NCI-H2107 treated with DMSO at 0.1 percent for 48 hours (cell line): ENCODE measurements at regions not wholly inside any gene's neighbourhood (a gene's known extent, or its start where the extent isn't known, plus 50 kb on each side); places are given as distances from the start of the nearest gene placed in this dataset.
"Not testable (repeated sequence)": the region's sequence is repeated elsewhere in the genome, so short reads cannot be mapped to it uniquely, and the experiment has no call there.

Source experiments
- DNase-seq: peaks from one replicate; lab custom pipeline; 2025; ENCODE audit not compliant: unreplicated experiment; lab: John Stamatoyannopoulos, UW

- no peak for DNase-seq
Observed at GRCh38 chr6:82785206-82785605, 280.4 kb downstream of the UBE3D start.

DNA sequence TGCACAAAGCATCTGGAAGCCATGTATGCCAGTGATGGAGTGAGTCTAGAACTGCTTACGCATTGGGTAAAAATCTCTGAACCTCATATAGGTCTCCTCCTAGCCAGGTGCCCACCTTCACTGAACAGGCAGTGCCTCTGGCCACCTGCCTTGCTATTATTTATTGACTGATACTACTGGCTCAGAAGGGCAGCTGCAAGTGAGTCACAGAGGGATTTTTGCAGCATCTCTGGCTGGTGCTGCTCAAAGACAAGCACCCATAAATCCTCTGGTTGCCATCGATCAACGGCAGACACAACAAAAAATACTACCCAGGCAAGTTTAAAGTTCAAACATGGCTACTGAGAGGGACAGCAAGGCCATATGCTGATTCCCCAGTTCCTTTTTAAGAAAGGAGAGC, 279.4 kb downstream of the UBE3D start:
- DNase-seq = no peak

DNA sequence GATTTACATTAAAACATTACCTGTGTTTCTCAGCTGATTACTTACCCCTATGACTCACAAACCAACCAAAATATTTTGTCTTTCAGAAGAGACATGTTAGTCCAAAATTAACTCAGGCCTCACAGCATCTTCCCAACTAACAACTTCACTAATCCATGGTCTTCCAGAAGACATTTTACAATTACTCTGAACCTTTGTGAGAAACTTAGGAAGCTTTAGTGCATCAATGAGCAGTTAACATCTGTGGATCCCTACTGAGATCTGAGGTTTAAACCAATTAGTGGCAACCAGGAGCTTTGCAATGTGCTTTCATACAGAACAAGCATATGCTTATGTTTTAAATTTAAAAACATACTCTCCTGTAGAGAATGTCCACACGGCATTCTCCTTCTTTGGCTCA, 269.7 kb downstream of the UBE3D start:
- no peak for DNase-seq

DNA sequence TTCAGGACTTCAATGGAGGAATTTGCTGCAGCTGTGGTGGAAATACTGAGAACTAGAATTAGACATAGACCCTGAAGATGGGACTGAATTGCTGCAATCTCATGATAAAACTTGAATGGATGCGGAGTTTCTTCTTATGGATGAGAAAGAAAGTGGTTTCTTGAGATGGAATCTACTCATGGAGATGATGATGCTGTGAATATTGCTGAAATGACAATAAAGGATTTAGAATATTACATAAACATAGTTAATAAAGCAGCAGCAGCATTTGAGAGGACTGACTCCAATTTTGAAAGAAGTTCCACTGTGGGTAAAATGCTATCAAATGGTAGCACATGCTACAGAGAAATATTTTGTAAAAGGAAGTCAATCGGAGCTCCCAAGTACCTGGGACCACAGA, 264.6 kb downstream of the UBE3D start:
- DNase-seq = no peak

DNA sequence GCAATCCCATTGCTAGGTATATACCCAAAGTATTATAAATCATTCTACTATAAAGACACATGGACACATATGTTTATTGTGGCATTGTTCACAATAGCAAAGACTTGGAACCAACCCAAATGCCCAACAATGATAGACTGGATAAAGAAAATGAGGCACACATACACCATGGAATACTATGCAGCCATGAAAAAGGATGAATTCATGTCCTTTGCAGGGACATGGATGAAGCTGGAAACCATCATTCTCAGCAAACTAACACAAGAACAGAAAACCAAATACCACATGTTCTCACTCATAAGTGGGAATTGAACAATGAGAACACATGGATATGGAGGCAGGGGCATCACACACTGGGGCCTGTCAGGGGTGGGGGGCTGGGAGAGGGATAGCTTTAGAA, 249.4 kb downstream of the UBE3D start:
- not testable (repeated sequence) for DNase-seq

DNA sequence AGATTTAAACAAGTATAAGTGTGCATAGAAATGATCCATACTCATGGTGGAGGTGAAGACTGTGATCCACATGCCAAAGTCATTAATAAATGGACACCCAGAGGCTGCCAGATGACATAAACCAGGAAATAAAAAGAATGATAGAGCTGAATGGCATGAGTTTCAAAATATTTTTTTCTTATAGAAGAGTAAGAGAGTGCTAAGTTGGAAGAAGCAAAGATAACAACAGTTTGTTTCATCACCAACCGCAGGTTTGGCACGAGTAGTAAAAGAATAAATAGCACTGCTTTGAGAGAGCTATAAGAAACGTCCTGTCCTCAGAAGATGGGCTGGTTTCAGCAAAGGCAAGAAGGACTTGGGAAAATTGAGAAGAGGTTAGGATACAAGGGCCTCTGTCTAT, 246.9 kb downstream of the UBE3D start:
- no peak for DNase-seq

GRCh38 chr6:82823361-82823760, 242.3 kb downstream of the UBE3D start:
- no peak for DNase-seq

DNA sequence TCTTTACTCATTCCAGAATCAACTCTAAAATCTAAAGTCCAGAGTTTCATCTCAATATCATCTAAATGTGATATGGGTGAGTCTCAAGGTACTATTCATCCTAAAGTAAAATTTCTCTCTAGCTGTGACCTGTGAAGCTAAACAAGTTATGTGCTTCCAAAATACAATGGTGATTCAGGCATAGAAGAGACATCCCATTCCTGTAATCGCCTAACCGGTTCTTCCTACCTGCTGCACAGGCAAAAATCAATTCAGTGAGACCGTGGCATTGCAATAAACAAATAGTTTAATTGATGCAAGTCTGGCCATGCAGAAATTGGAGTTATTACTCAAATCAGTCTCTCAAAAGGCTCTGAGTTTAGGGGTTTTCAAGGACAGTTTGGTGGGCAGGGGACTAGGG, 232.8 kb downstream of the UBE3D start:
- no peak for DNase-seq

GRCh38 chr6:82833481-82833880, 232.2 kb downstream of the UBE3D start:
- DNase-seq = no peak

- DNase-seq = no peak
Observed at GRCh38 chr6:82836022-82836575, 229.5 kb downstream of the UBE3D start.

- no peak for DNase-seq
Observed at GRCh38 chr6:82840571-82840970, 225.1 kb downstream of the UBE3D start.

- DNase-seq = no peak
Observed at GRCh38 chr6:82841309-82841708, 224.3 kb downstream of the UBE3D start.
